ENCODE measurements at regions not wholly inside any gene's neighbourhood (a gene's known extent, or its start where the extent isn't known, plus 50 kb on each side); places are given as distances from the start of the nearest gene placed in this dataset.

DNA sequence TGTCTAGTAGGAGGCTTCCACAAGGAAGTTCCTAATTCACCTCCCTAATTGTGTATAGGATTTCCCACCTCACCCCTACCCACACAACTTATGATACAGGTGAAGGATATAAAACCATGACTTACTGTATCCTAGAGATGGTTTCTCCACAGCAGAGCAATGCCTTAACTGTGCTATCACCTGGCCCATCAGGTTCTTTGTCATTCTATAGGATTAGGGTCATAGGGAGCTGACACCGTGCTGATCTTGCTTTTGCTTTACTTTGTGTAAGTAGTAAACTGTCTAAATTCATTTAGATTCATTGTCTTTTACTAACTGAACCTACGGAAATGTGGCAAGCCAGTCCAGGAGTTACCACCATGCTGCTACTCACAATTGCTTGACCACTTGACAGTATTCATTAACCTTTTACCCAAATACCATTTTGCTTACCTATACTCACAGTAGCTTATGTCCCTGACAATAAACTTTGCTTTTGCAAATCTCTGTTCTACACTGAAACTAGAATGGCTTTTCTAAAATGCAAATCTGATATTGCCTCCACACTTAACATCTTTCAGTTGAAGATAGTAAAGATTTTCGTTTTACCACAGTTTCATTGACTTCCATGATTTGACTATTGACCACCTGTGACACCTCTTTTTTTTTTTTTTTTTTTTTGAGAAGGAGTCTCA is 147.6 kb downstream of the IFI44 start:
- no peak for DNase-seq (ENCODE audit: low spot score)

DNA sequence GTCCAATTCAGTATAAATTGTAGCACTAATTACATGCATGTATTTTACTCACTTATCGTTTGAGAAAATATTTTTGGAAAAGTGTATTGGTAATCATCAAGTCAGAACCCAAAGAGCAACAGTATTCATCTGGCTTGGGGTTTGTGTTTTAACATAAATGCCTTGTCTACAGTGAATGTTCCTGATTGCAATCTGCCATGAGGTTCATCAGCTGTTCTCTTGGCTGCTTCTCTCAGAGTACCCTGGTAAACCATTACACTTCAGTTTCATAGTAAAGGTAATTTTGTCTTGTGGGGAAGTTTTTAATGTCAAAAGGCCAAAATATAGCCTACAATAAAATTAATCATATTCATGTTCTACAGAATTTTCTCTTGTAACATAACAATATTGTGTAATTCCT is 150.3 kb downstream of the IFI44 start:
- no peak for DNase-seq (ENCODE audit: low spot score)

DNA sequence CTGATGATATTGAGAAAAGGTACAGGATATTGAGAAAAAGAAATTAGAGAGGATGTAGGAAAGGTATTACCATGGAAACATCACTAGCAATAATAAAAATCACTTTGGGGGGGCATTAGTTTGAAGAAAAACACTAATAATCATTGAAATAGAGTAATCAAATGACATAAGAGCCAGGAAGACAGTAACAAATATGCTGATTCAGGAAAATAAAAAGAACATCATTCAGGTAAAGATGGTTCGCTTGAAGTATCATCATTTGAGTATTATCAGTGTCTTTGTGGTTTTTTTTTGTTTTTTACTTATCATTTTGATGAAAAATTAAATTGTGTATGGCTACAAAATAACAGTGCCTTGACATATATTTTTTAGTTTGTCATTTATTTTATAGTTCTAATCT is 164.5 kb downstream of the IFI44 start:
- DNase-seq (ENCODE audit: low spot score): no peak

DNA sequence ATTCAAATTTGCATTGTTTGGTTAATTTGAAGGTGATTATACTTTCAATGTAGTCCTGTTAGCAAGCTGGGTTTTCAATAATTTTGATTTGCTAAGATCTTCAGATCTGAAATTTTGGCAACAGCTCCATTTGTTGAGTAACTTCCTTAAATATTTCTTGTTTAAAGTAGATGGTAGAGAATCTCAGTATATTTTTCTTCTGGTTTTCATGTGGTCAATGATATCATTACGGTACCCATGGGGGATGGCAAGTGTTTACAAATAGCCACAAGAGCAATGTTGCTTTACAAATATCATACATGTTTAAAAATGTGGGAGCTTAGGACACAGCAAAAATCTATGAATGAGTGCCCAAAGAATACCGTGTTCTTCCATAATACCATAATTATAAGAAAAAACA is 175.9 kb downstream of the IFI44 start:
- no peak for DNase-seq (ENCODE audit: low spot score)

DNA sequence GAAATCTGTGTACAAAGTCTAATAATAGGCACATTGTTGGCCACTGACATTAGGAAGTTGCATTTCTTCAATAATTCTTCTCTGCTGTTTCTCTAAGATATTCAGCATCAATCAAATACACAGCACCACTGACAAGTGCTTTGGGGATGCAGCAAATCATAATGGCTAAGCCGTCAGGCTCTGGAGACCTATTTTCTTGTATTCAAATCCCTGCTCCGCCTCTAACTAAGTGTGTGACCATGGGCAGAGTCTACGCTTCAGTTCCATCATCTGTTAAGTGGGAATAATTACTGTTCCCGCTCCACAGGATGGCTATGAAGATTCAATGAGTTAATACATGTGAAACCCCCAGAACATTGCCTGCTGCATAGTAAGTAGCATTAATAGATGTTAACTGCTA is 176.9 kb downstream of the ADGRL4 start:
- no peak for DNase-seq (ENCODE audit: low spot score)

DNA sequence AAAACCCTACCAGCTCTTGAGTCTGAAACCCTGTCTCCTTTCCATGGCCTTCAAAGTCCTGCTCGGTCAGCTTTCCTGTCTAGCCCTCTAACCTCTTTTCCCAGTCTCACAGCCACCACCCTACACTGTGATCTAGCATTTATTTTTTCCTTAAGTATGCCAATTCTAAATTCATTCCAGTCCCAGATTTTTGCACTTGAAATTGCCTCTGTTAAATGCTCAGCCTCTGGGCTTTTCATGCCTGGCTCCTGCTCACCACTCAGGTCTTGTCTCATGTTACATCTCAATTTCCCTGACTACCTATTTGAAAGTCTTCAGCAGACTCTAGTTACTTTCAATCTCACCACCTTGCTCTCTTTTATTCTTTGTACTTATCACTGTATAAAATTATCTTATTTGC is 176.2 kb downstream of the ADGRL4 start:
- DNase-seq (ENCODE audit: low spot score): no peak

DNA sequence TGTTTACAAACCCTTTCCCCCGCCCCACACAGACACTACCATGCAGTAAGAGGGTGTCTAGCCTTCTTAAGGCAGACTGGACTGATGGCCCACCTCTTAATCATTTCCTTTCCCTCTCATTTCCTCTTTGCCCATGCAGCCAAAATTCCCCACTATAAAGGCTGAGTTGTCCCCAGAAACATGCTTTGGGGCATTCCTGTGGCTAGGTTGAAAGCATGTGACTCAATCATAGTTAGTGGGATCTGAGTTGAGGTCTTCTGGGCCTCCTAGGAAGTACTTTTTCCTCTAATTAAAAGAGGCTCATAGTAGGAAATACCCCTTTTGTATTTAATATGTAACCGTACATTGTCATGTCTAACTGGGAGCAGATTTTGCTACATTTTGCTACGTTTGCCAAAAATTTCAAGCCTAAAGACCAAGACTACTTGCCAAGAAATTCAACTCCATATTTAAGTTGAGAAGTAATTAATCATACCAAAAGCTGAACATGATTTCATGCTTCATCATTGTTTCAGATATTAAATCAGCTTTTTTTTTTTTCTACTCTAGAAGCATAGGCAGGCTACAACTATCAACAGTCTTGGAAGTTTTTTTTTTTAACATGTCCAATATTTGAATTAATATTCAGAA is 174.7 kb downstream of the ADGRL4 start:
- peak; percentile 87 for DNase-seq (ENCODE audit: low spot score)

DNA sequence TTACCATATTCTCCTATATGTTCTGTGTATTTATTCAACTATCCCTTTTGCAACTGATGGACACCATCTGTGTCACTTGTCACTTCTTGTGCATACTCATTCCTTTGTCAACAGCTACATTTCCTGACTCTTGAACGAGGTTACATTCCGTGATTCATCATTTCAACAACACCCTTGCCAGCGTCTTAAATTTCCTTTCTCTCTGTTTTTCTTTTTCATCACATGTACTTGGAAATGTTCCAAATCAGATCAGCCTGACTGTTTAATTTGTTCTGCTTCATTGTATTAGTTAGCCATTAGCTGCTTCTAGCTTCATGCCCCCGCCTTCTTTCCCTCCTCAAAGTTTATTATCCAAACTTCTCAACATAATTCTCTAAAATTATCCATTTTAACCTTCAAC is 173.0 kb downstream of the ADGRL4 start:
- peak; percentile 45 for DNase-seq (ENCODE audit: low spot score)

DNA sequence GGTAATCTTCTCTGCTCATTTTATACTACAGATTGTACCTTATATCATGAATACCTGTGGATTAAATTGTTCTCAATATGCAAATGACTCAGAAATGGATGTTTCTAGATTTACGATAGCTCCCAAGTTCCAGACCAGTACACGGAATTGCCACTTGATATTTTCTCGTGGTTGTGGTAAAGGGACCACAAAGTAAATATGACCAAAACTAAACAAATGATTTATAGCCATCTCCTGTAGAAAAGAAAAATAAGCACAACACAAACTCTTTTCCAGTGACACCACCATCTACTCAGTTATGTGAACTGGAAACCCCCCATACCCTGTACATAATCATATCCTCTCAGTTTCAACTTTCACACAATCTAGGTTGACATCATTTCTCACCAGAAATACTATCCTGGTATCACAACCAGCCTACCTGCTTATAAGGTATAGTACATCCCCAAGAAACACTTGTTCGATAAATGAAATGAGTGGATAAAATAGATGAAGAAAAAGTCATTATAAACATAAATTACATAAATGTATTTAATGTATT is 172.3 kb downstream of the ADGRL4 start:
- no peak for DNase-seq (ENCODE audit: low spot score)

DNA sequence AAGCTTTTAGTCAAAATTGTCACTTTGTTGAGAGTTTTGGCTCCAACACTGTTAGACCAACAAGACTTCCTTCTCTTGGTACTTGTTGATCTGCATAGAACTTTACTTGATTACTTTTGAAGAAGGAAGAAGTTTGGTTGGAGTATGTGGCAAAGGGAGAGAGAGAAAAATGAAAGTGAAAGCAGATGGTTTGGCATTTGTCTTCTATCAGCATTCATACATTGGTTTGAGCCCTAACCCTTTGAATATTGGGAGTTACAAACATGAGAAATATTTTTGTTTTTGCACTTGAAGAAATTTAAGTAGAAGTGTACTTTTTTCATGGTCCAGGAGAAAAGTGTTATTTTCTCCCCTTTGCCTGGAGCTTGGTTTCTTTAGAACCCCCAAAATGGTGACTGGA is 169.8 kb downstream of the ADGRL4 start:
- DNase-seq (ENCODE audit: low spot score): no peak

DNA sequence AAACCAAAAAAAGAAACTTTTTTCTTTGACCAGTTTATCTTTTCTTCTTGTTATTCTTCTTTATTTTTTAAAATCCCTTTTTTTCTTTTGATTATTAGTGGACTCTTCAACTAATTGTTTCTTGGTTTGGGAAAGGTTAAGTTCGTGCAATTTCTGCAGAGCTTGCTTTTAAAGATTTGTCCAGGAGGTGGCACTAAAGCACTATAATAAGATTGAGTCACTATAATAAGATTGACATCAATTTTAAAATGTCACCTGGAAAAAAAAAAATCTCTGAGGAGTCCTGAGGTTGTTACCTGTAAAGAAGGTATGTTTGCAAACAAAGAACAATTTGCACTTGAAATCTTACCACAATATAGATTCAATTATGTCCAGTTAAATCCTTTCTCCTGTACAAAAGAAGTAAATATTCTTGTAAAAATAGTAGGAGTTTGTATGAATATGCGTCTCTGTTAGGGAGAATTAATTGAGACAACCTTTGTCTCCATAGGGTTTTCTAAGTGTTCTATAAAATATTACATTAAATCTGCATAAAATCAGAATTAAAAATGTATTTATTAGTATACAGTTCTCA is 166.7 kb downstream of the ADGRL4 start:
- peak; percentile 22 for DNase-seq (ENCODE audit: low spot score)
